OCI-LY7 (cell line): ENCODE measurements at regions not wholly inside any gene's neighbourhood (a gene's known extent, or its start where the extent isn't known, plus 50 kb on each side); places are given as distances from the start of the nearest gene placed in this dataset.

Experiments used
- BruUV-seq: library from RNA; stranded (reverse); fragments of 400-500 nt; replicated peaks from 2 replicates; lab custom pipeline; 2021; lab: Mats Ljungman, UMichigan
- CTCF ChIA-PET: fragments of 300-600 bp; sonication (Branson Sonifier 250); formaldehyde crosslinking; loops from one replicate; lab custom pipeline; 2022; ENCODE audit warnings: antibody characterized with exemption; ENCODE audit not compliant: unreplicated experiment; lab: Charles Lee
- POLR2A ChIA-PET: fragments of 300-600 bp; sonication (Branson Sonifier 250); formaldehyde crosslinking; loops from one replicate; lab custom pipeline; 2022; ENCODE audit warnings: antibody characterized with exemption; lab: Charles Lee
- DNase-seq: peaks from one replicate; pipeline ENCODE4 v3.0.0-alpha.2; 2015; ENCODE audit warnings: low spot score
- H2AFZ ChIP-seq: fragments of 200-600 bp; sonication (generic), shearing (Covaris generic); 2 replicates; pipeline ENCODE4 v1.6.1; 2014; ENCODE audit warnings: mild to moderate bottlenecking, antibody characterized with exemption, low read length, moderate library complexity
- H3K27ac ChIP-seq: fragments of 200-600 bp; sonication (generic); 2 replicates; pipeline ENCODE4 v1.5.1; 2014; ENCODE audit warnings: mixed run types, low read depth, mild to moderate bottlenecking, moderate library complexity, low read length, inconsistent platforms; ENCODE audit not compliant: poor library complexity, severe bottlenecking
- H3K36me3 ChIP-seq: fragments of 200-600 bp; sonication (generic); 2 replicates; pipeline ENCODE4 v1.6.1; 2014; ENCODE audit warnings: mild to moderate bottlenecking, antibody characterized with exemption, low read length, moderate library complexity, mixed read lengths; ENCODE audit not compliant: insufficient read depth
- H3K4me1 ChIP-seq: fragments of 200-600 bp; sonication (generic); 2 replicates; pipeline ENCODE4 v1.5.1; 2014; ENCODE audit warnings: mild to moderate bottlenecking, low read length; ENCODE audit not compliant: insufficient read depth, poor library complexity, severe bottlenecking
- H3K4me2 ChIP-seq: fragments of 200-600 bp; sonication (generic); 2 replicates; pipeline ENCODE4 v1.6.1; 2014; ENCODE audit warnings: mild to moderate bottlenecking, low read length
- H3K4me3 ChIP-seq: fragments of 200-600 bp; sonication (generic); 2 replicates; pipeline ENCODE4 v1.5.1; 2014; ENCODE audit warnings: mild to moderate bottlenecking, low read depth, low read length; ENCODE audit not compliant: poor library complexity, severe bottlenecking
- H3K79me2 ChIP-seq: fragments of 200-600 bp; sonication (generic); 2 replicates; pipeline ENCODE4 v1.6.1; 2016; ENCODE audit warnings: low read depth, mild to moderate bottlenecking, low read length, moderate library complexity, mixed read lengths; ENCODE audit not compliant: insufficient read depth
- H3K9me2 ChIP-seq: fragments of 200-600 bp; sonication (generic); 2 replicates; pipeline ENCODE4 v1.6.1; 2016; ENCODE audit warnings: mild to moderate bottlenecking, low read length, mixed read lengths; ENCODE audit not compliant: insufficient read depth
- H3K9me3 ChIP-seq: fragments of 200-600 bp; sonication (generic); 2 replicates; pipeline ENCODE4 v1.6.1; 2014; ENCODE audit warnings: mild to moderate bottlenecking, mixed run types, low read length, mixed read lengths
- H4K20me1 ChIP-seq: fragments of 200-600 bp; sonication (generic); 2 replicates; pipeline ENCODE4 v1.6.1; 2014; ENCODE audit warnings: mild to moderate bottlenecking, antibody characterized with exemption, low read length, moderate library complexity, mixed read lengths; ENCODE audit not compliant: insufficient read depth
- CTCF ChIP-seq: fragments of 200-600 bp; sonication (generic); conservative IDR thresholded peaks from 2 replicates; pipeline ENCODE4 v1.5.1; 2014; ENCODE audit warnings: mild to moderate bottlenecking, antibody characterized with exemption, low read length, moderate library complexity, mixed read lengths
- EZH2phosphoT487 ChIP-seq: fragments of 200-600 bp; sonication (generic); IDR thresholded peaks from 2 replicates; pipeline ENCODE4 v1.6.1; 2018; ENCODE audit warnings: low read depth, borderline replicate concordance, mild to moderate bottlenecking, mixed run types, antibody characterized with exemption, low read length, moderate library complexity, mixed read lengths
- intact Hi-C: fragments of 100-400 bp; cut with micrococcal nuclease; formaldehyde crosslinking; loops from one replicate; pipeline ENCODE4 v1.10.0; 2022; ENCODE audit not compliant: unreplicated experiment

GRCh38 chr7:109997837-109998236 is 1093.1 kb upstream of the LRRN3 start:
- Histone ChIP-seq H3K9me3 (no peaks in the 10 kb centered on the region), H3K79me2 (no peaks in the 10 kb centered on the region), H3K4me1 (no peaks in the 10 kb centered on the region), H3K27ac (no peak overlapping the region), H3K9me2 (no peaks in the 10 kb centered on the region), H3K4me3 (no peak overlapping the region), H2AFZ (no peak overlapping the region), H3K36me3 (no peaks in the 10 kb centered on the region), H4K20me1 (no peaks in the 10 kb centered on the region), H3K4me2 (no peak overlapping the region)
- no peak for TF ChIP-seq CTCF
- TF ChIP-seq EZH2phosphoT487, result no peak
- CTCF ChIA-PET, result no interaction called here
- no TSS peak for BruUV-seq
- no peak for DNase-seq
- intact Hi-C loops, result no loop called here
- POLR2A ChIA-PET, result no interaction called here

GRCh38 chr7:110001254-110001938 is 1089.5 kb upstream of the LRRN3 start:
- Histone ChIP-seq H3K9me3 (no peaks in the 10 kb centered on the region), H3K27ac (no peak overlapping the region), H3K9me2 (no peaks in the 10 kb centered on the region), H3K4me3 (no peak overlapping the region), H3K36me3 (no peaks in the 10 kb centered on the region), H3K4me1 (no peaks in the 10 kb centered on the region), H3K4me2 (no peak overlapping the region), H2AFZ (no peak overlapping the region), H4K20me1 (no peaks in the 10 kb centered on the region), H3K79me2 (no peaks in the 10 kb centered on the region)
- BruUV-seq, result no TSS peak
- intact Hi-C loops, result no loop called here
- POLR2A ChIA-PET, result no interaction called here
- TF ChIP-seq CTCF (no peak), EZH2phosphoT487 (no peak)
- DNase-seq, result no peak
- CTCF ChIA-PET, result no interaction called here

- no peaks in the 10 kb centered on the region for H3K79me2 ChIP-seq
- no peak for DNase-seq
- BruUV-seq, result no TSS peak
- TF ChIP-seq EZH2phosphoT487 (no peak), CTCF (0 out of 2 replicates have a peak, but pooled peaks have one; percentile 15)
- H3K36me3 ChIP-seq, result no peaks in the 10 kb centered on the region
- intact Hi-C loops, result no loop called here
- no peak overlapping the region for H3K4me2 ChIP-seq
- H3K4me1 ChIP-seq, result no peaks in the 10 kb centered on the region
- ChIA-PET POLR2A (no interaction called here), CTCF (no interaction called here)
- H2AFZ ChIP-seq, result no peak overlapping the region
- H3K4me3 ChIP-seq, result no peak overlapping the region
- no peak overlapping the region for H3K27ac ChIP-seq
- H4K20me1 ChIP-seq, result no peaks in the 10 kb centered on the region
- H3K9me2 ChIP-seq, result no peaks in the 10 kb centered on the region
- no peaks in the 10 kb centered on the region for H3K9me3 ChIP-seq
These were observed 1087.1 kb upstream of the LRRN3 start for GRCh38 chr7:110003827-110004226.
